ENCODE measurements at regions not wholly inside any gene's neighbourhood (a gene's known extent, or its start where the extent isn't known, plus 50 kb on each side); places are given as distances from the start of the nearest gene placed in this dataset.
"Not testable (repeated sequence)": the region's sequence is repeated elsewhere in the genome, so short reads cannot be mapped to it uniquely, and the experiment has no call there.

- TF ChIP-seq PKNOX1 (IDR thresholded peaks at IDR 0.05) (no peak; the same call in 1 of the 2 replicates), BHLHE40 (IDR thresholded peaks at IDR 0.05; ENCODE audit: borderline replicate concordance) (no peak), LEF1 (IDR thresholded peaks at IDR 0.05; ENCODE audit: borderline replicate concordance) (no peak), ELF4 (IDR thresholded peaks at IDR 0.05) (no peak), FOXA1 (IDR thresholded peaks at IDR 0.05) (no peak), ZNF384 (IDR thresholded peaks at IDR 0.05) (no peak), NFRKB (IDR thresholded peaks at IDR 0.05) (no peak), SP1 (IDR thresholded peaks at IDR 0.05) (no peak), SUZ12 (IDR thresholded peaks at IDR 0.05) (no peak), CTBP1 (IDR thresholded peaks at IDR 0.05; ENCODE audit: borderline replicate concordance) (no peak), L3MBTL2 (conservative IDR thresholded peaks at IDR 0.05) (no peak), HDGF (IDR thresholded peaks at IDR 0.05; ENCODE audit: borderline replicate concordance) (no peak), ARNT (IDR thresholded peaks at IDR 0.05) (no peak), TARDBP (IDR thresholded peaks at IDR 0.05) (no peak), FOXM1 (IDR thresholded peaks at IDR 0.05; ENCODE audit: borderline replicate concordance) (no peak), FOXK2 (IDR thresholded peaks at IDR 0.05) (no peak)
- POLR2A ChIA-PET: no interaction called here
- DNase-seq (ENCODE audit: extremely low spot score): no peak
- CTCF ChIA-PET: no interaction called here
These were observed 344.2 kb upstream of the SULF2 start for GRCh38 chr20:48129345-48129942.

- CTCF ChIA-PET: interaction anchor here (0.6 kb wide), 1 partner anchor 8 kb away, joined by 3 read pairs; no protein-coding TSS in a partner anchor
These were observed 343.2 kb upstream of the SULF2 start for GRCh38 chr20:48128436-48128835.

DNA sequence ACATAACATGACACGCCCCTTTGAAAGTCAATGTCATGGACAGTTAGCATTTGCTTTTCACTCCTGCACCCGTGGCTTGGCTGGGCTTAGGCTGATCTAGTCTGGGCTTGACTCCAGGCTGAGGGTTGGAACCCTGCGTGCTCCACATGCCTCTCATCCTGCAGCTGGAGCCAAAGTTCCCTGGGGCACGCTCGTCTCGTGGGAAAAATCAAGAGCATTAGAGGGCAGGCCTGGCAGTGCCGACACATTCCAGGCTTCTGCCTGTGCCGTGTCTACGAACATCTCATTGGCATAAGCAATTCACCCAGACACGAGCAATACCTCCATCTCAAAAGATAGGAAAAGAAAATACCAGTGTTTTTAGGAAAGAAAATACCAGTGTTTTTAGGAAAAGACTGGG is 342.7 kb upstream of the SULF2 start:
- POLR2A ChIA-PET; DNase-seq (ENCODE audit: extremely low spot score): not testable (repeated sequence)

More at GRCh38 chr20:48128436-48128835, 343.2 kb upstream of the SULF2 start:
- POLR2A ChIA-PET: no interaction called here
- no peak for DNase-seq (ENCODE audit: extremely low spot score)
- TF ChIP-seq ARNT (IDR thresholded peaks at IDR 0.05) (no peak), CTBP1 (IDR thresholded peaks at IDR 0.05; ENCODE audit: borderline replicate concordance) (no peak), SP1 (IDR thresholded peaks at IDR 0.05) (no peak), ELF4 (IDR thresholded peaks at IDR 0.05) (no peak), FOXA1 (IDR thresholded peaks at IDR 0.05) (no peak), PKNOX1 (IDR thresholded peaks at IDR 0.05) (no peak), LEF1 (IDR thresholded peaks at IDR 0.05; ENCODE audit: borderline replicate concordance) (no peak), FOXM1 (IDR thresholded peaks at IDR 0.05; ENCODE audit: borderline replicate concordance) (no peak), HDGF (IDR thresholded peaks at IDR 0.05; ENCODE audit: borderline replicate concordance) (no peak), L3MBTL2 (conservative IDR thresholded peaks at IDR 0.05) (no peak), ZNF384 (IDR thresholded peaks at IDR 0.05) (no peak), TARDBP (IDR thresholded peaks at IDR 0.05) (no peak), NFRKB (IDR thresholded peaks at IDR 0.05) (no peak), FOXK2 (IDR thresholded peaks at IDR 0.05) (no peak), SUZ12 (IDR thresholded peaks at IDR 0.05) (no peak), BHLHE40 (IDR thresholded peaks at IDR 0.05; ENCODE audit: borderline replicate concordance) (no peak)

GRCh38 chr20:48127133-48127532 is 341.9 kb upstream of the SULF2 start:
- POLR2A ChIA-PET; CTCF ChIA-PET; DNase-seq (ENCODE audit: extremely low spot score): not testable (repeated sequence)

More for the DNA sequence above, 342.7 kb upstream of the SULF2 start:
- CTCF ChIA-PET: not testable (repeated sequence)

DNA sequence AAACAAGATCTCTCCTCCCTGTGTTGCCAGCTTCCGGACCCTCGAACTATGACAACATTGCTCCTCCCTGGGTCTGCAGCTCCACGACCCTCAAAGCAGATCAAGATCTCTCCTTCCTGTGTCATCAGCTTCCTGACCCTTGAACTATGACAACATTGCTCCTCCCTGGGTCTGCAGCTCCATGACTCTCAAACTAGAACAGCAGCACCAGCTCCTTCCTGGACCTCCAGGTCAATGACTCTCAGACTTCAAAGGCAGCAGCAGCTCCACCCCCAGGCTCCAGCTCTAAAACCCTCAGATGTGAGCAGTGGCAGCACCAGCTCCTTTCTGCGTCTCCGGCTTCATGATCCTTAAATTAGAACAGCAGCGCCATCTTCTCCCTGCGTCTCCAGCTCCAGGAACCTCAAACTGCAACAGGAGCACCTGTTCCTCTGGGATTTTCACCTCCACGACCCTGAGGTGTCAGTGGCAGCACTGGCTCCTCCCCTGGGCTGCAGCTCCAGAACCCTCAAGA is 341.0 kb upstream of the SULF2 start:
- DNase-seq (ENCODE audit: extremely low spot score): no peak
- ChIA-PET POLR2A (no interaction called here), CTCF (no interaction called here)
- no peak for TF ChIP-seq HDGF (IDR thresholded peaks at IDR 0.05; ENCODE audit: borderline replicate concordance)
- TF ChIP-seq LEF1 (IDR thresholded peaks at IDR 0.05; ENCODE audit: borderline replicate concordance): no peak
- TF ChIP-seq ARNT (IDR thresholded peaks at IDR 0.05): no peak
- TF ChIP-seq PKNOX1 (IDR thresholded peaks at IDR 0.05): no peak
- TF ChIP-seq SP1 (IDR thresholded peaks at IDR 0.05): no peak
- TF ChIP-seq ZNF384 (IDR thresholded peaks at IDR 0.05): no peak
- TF ChIP-seq ELF4 (IDR thresholded peaks at IDR 0.05): no peak
- TF ChIP-seq FOXM1 (IDR thresholded peaks at IDR 0.05; ENCODE audit: borderline replicate concordance): no peak
- no peak for TF ChIP-seq NFRKB (IDR thresholded peaks at IDR 0.05)

GRCh38 chr20:48124960-48125359 is 339.7 kb upstream of the SULF2 start:
- no peak for TF ChIP-seq HDGF (IDR thresholded peaks at IDR 0.05; ENCODE audit: borderline replicate concordance)
- no peak for TF ChIP-seq SUZ12 (IDR thresholded peaks at IDR 0.05)
- TF ChIP-seq ARNT (IDR thresholded peaks at IDR 0.05): no peak
- no peak for TF ChIP-seq CTBP1 (IDR thresholded peaks at IDR 0.05; ENCODE audit: borderline replicate concordance)
- no peak for TF ChIP-seq L3MBTL2 (conservative IDR thresholded peaks at IDR 0.05)
- TF ChIP-seq FOXK2 (IDR thresholded peaks at IDR 0.05): no peak
- ChIA-PET POLR2A (no interaction called here), CTCF (interaction anchor here (0.8 to 1.1 kb wide), 2 partner anchors 58 to 496 kb away, joined by 3 read pairs; no protein-coding TSS in a partner anchor)

More at GRCh38 chr20:48124960-48125359, 339.7 kb upstream of the SULF2 start:
- no peak for DNase-seq (ENCODE audit: extremely low spot score)

All from HEK293T (cell line).